GM18508 (cell line): ENCODE measurements at regions not wholly inside any gene's neighbourhood (a gene's known extent, or its start where the extent isn't known, plus 50 kb on each side); places are given as distances from the start of the nearest gene placed in this dataset.

Experiments used
- ATAC-seq: cut with Tn5 transposase; IDR thresholded peaks from one replicate; pipeline ENCODE4 v1.9.1; 2021; ENCODE audit warnings: moderate number of reproducible peaks; ENCODE audit not compliant: insufficient read depth, unreplicated experiment

- no peak for ATAC-seq
Measured at GRCh38 chr6:14316651-14317386, 199.2 kb downstream of the CD83 start.

GRCh38 chr6:14317387-14317970 lies 199.9 kb downstream of the CD83 start:
- no peak for ATAC-seq

GRCh38 chr6:14320332-14320731 lies 202.8 kb downstream of the CD83 start:
- no peak for ATAC-seq

- ATAC-seq = no peak
Measured at GRCh38 chr6:14321992-14322772, 204.6 kb downstream of the CD83 start.

- ATAC-seq = no peak
Measured at GRCh38 chr6:14322841-14323240, 205.3 kb downstream of the CD83 start.

GRCh38 chr6:14326774-14327173 lies 209.2 kb downstream of the CD83 start:
- ATAC-seq = no peak

GRCh38 chr6:14328163-14328562 lies 210.6 kb downstream of the CD83 start:
- no peak for ATAC-seq

GRCh38 chr6:14333556-14334305 lies 216.2 kb downstream of the CD83 start:
- no peak for ATAC-seq

GRCh38 chr6:14335071-14335470 lies 217.5 kb downstream of the CD83 start:
- no peak for ATAC-seq

GRCh38 chr6:14337152-14337551 lies 219.6 kb downstream of the CD83 start:
- ATAC-seq = no peak

- no peak for ATAC-seq
Measured at GRCh38 chr6:14339172-14339571, 221.6 kb downstream of the CD83 start.

- no peak for ATAC-seq
Measured at GRCh38 chr6:14339711-14340584, 222.4 kb downstream of the CD83 start.

- ATAC-seq = no peak
Measured at GRCh38 chr6:14344486-14344885, 226.9 kb downstream of the CD83 start.

GRCh38 chr6:14348389-14348788 lies 230.8 kb downstream of the CD83 start:
- no peak for ATAC-seq

- ATAC-seq = no peak
Measured at GRCh38 chr6:14349507-14349906, 231.9 kb downstream of the CD83 start.

- no peak for ATAC-seq
Measured at GRCh38 chr6:14350210-14350609, 232.6 kb downstream of the CD83 start.

GRCh38 chr6:14353281-14353680 lies 235.7 kb downstream of the CD83 start:
- ATAC-seq = no peak

GRCh38 chr6:14353798-14354197 lies 236.2 kb downstream of the CD83 start:
- no peak for ATAC-seq

GRCh38 chr6:14354919-14355572 lies 237.5 kb downstream of the CD83 start:
- no peak for ATAC-seq
